ENCODE measurements at regions not wholly inside any gene's neighbourhood (a gene's known extent, or its start where the extent isn't known, plus 50 kb on each side); places are given as distances from the start of the nearest gene placed in this dataset.
A peak's percentile ranks its signal among the peaks of the same experiment; 100 is the strongest.

GRCh38 chr1:25065321-25065721 lies 135.2 kb upstream of the RUNX3 start:
- DNase-seq = no peak
- Histone ChIP-seq H3K27me3 (replicated peaks in 1 of 7) (no peaks in the 10 kb centered on the region), H3K36me3 (no peaks in the 10 kb centered on the region), H3K27ac (peak overlapping the region in 6 of 8 donors; percentile 13 to 81 (median 56)), H3K4me1 (peaks cover 0 to 30% (median 2%) of the 10 kb centered on the region in 6 donors), H3K4me3 (peak overlapping the region in 1 of 8 donors; percentile 49), H3K9me3 (no peaks in the 10 kb centered on the region)
- TF ChIP-seq CTCF (IDR thresholded peaks at IDR 0.05 in 8 of 11, conservative IDR thresholded peaks at IDR 0.05 in 3 of 11) (no peak), POLR2AphosphoS5 (IDR thresholded peaks at IDR 0.05) (no peak)
- intact Hi-C loops (cut with DNase I; ENCODE audit: low total_unique reads) = no loop called here
- WGBS, 5 donors = 67 to 86% (median 76%) methylated on average over 7 to 8 of the region's 8 CpGs

DNA sequence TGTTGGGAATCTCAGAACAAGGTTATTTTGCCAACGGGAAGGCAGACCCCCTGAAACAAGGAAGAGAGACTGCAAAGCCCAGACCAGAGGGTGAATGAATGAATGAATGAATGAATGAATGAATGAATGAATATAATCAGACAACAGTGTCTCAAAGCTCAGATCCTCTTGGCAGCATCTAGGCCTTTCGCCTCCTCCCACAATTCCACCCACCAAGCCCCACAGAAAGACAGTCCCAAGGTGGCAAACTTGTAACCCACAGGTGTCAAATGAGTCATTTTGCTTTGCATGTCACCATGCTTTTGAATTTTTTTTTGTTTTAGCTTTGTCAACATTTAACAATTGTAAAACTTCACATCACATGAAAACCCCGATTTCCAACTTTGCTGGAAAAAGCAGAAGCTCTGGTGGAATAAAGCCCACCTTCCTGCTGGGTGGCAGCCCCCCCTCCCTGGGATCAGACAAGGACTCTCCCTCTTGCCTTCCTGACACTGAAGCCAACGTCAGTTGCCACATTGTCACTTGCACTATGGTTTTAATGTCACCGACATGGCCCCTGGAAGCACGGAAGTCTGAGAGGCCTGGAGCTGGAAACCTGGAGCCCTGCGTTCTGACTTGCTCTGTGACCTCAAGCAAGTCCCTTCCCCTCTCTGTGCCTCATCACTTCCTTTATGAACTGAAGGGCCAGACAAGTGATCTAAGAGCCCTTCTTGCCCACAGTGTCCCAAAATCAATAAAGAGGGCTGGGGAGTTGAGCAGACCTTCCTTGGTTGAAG lies 134.6 kb upstream of the RUNX3 start:
- peak; percentile 55 for DNase-seq
- H3K27me3 ChIP-seq (replicated peaks in 1 of 7) = no peaks in the 10 kb centered on the region
- H3K9me3 ChIP-seq = no peaks in the 10 kb centered on the region
- no peaks in the 10 kb centered on the region for H3K36me3 ChIP-seq
- peaks cover 0 to 30% (median 2%) of the 10 kb centered on the region in 6 donors for H3K4me1 ChIP-seq
- H3K4me3 ChIP-seq = peak overlapping the region in 1 of 8 donors; percentile 49
- TF ChIP-seq POLR2AphosphoS5 (IDR thresholded peaks at IDR 0.05) (no peak), CTCF (IDR thresholded peaks at IDR 0.05 in 8 of 11, conservative IDR thresholded peaks at IDR 0.05 in 3 of 11) (no peak), POLR2A (IDR thresholded peaks at IDR 0.05) (no peak)
- 64 to 72% (median 68%) methylated on average over 7 of the region's 7 CpGs for WGBS, 5 donors
- intact Hi-C loops (cut with DNase I; ENCODE audit: low total_unique reads) = no loop called here
- peak overlapping the region in 6 of 8 donors; percentile 13 to 81 (median 50) for H3K27ac ChIP-seq

GRCh38 chr1:25063591-25064416 lies 133.7 kb upstream of the RUNX3 start:
- no peak overlapping the region for H3K27ac ChIP-seq
- no peaks in the 10 kb centered on the region for H3K9me3 ChIP-seq
- intact Hi-C loops (cut with DNase I; ENCODE audit: low total_unique reads) = no loop called here
- DNase-seq = peak; percentile 29
- H3K27me3 ChIP-seq (replicated peaks in 1 of 7) = no peaks in the 10 kb centered on the region
- H3K36me3 ChIP-seq = no peaks in the 10 kb centered on the region
- no peak overlapping the region for H3K4me3 ChIP-seq
- TF ChIP-seq POLR2AphosphoS5 (IDR thresholded peaks at IDR 0.05) = no peak
- no peak for TF ChIP-seq POLR2A (IDR thresholded peaks at IDR 0.05)
- no peak for TF ChIP-seq CTCF (IDR thresholded peaks at IDR 0.05 in 8 of 11, conservative IDR thresholded peaks at IDR 0.05 in 3 of 11)
- WGBS, 5 donors = 73 to 86% (median 77%) methylated on average over 10 of the region's 10 CpGs
- H3K4me1 ChIP-seq = peaks cover 0 to 30% (median 2%) of the 10 kb centered on the region in 6 donors

Measured in spleen (tissue), 11 donors.